ENCODE measurements at regions not wholly inside any gene's neighbourhood (a gene's known extent, or its start where the extent isn't known, plus 50 kb on each side); places are given as distances from the start of the nearest gene placed in this dataset.

DNA sequence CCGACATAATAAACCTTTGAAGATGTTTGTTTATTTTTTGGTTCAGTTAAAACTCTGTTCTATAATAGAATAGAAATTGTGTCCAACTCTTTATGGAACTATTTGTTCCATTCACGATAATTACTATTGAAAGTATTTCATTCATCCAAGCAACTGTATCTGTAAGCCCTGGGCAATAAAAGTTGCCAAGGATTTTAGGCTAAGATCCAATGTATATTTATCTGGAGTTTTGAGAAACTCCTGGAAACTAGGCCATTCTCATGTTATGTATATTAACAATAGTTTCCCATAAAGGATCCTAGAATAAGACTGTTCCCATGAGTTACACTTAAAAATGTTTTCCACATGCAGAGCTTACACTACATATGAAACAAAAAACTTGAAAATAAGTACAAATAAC lies 261.6 kb downstream of the SLITRK6 start:
- H2AFZ ChIP-seq, result no peak overlapping the region
- H3K4me3 ChIP-seq, result no peak overlapping the region
- no peaks in the 10 kb centered on the region for H3K79me2 ChIP-seq (ENCODE audit: insufficient read depth)
- H3F3A ChIP-seq (ENCODE audit: insufficient read depth), result no peaks in the 10 kb centered on the region
- H3K27ac ChIP-seq, result no peak overlapping the region
- H3K4me1 ChIP-seq (ENCODE audit: insufficient read depth), result no peaks in the 10 kb centered on the region
- WGBS, 2 experiments (ENCODE audit: low coverage in 1 of 2, low lambda C conversion rate in 2 of 2, missing lambda C conversion rate in 2 of 2), result 26 to 47% methylated on average over 2 of the region's 2 CpGs
- no peaks in the 10 kb centered on the region for H3K9me3 ChIP-seq (ENCODE audit: low read depth)
- DNase-seq, result no peak
- H4K20me1 ChIP-seq (ENCODE audit: insufficient read depth), result no peaks in the 10 kb centered on the region
- H3K27me3 ChIP-seq (replicated peaks; ENCODE audit: insufficient read depth), result no peaks in the 10 kb centered on the region
- H3K9ac ChIP-seq, result no peak overlapping the region
- no peak overlapping the region for H3K4me2 ChIP-seq (ENCODE audit: unreplicated experiment)
- no peak for TF ChIP-seq EZH2phosphoT487 (IDR thresholded peaks at IDR 0.05; ENCODE audit: insufficient read depth, low read depth)
- no peak for TF ChIP-seq EZH2 (IDR thresholded peaks at IDR 0.05; ENCODE audit: insufficient read depth, poor library complexity, severe bottlenecking)
- in situ Hi-C loops (cut with MboI), result no loop called here
- H3K9me2 ChIP-seq (ENCODE audit: insufficient read depth), result no peaks in the 10 kb centered on the region
- H3K36me3 ChIP-seq (ENCODE audit: low read depth), result no peaks in the 10 kb centered on the region

DNA sequence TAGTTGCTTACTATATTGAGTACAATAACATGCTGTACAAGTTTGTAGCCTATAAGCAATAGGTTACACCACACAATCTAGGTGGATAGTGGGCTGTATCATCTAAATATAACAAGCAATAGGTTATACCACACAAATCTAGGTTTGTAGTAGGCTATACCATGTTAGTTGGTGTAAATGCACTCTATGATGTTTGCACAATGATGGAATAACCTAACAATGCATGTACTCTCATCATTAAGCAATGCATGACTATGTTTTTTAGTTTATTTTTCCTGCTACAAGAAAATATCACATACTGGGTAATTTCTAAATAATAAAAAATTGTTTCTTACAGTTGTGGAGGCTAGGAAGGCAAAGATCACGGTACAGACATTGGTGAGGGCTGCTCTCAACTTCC lies 262.5 kb downstream of the SLITRK6 start:
- H3K27ac ChIP-seq, result no peak overlapping the region
- WGBS, 2 experiments (ENCODE audit: low coverage in 1 of 2, low lambda C conversion rate in 2 of 2, missing lambda C conversion rate in 2 of 2), result 9 to 13% methylated on average over 1 of the region's 1 CpG
- H3K4me3 ChIP-seq, result no peak overlapping the region
- no peaks in the 10 kb centered on the region for H3F3A ChIP-seq (ENCODE audit: insufficient read depth)
- TF ChIP-seq EZH2 (IDR thresholded peaks at IDR 0.05; ENCODE audit: insufficient read depth, poor library complexity, severe bottlenecking) (no peak), EZH2phosphoT487 (IDR thresholded peaks at IDR 0.05; ENCODE audit: insufficient read depth, low read depth) (no peak)
- no peaks in the 10 kb centered on the region for H3K4me1 ChIP-seq (ENCODE audit: insufficient read depth)
- in situ Hi-C loops (cut with MboI), result no loop called here
- no peaks in the 10 kb centered on the region for H3K27me3 ChIP-seq (replicated peaks; ENCODE audit: insufficient read depth)
- H3K9me2 ChIP-seq (ENCODE audit: insufficient read depth), result no peaks in the 10 kb centered on the region
- no peaks in the 10 kb centered on the region for H4K20me1 ChIP-seq (ENCODE audit: insufficient read depth)
- H3K36me3 ChIP-seq (ENCODE audit: low read depth), result no peaks in the 10 kb centered on the region
- no peak overlapping the region for H3K9ac ChIP-seq
- no peak overlapping the region for H2AFZ ChIP-seq
- H3K4me2 ChIP-seq (ENCODE audit: unreplicated experiment), result no peak overlapping the region
- DNase-seq, result no peak
- no peaks in the 10 kb centered on the region for H3K79me2 ChIP-seq (ENCODE audit: insufficient read depth)
- no peaks in the 10 kb centered on the region for H3K9me3 ChIP-seq (ENCODE audit: low read depth)

DNA sequence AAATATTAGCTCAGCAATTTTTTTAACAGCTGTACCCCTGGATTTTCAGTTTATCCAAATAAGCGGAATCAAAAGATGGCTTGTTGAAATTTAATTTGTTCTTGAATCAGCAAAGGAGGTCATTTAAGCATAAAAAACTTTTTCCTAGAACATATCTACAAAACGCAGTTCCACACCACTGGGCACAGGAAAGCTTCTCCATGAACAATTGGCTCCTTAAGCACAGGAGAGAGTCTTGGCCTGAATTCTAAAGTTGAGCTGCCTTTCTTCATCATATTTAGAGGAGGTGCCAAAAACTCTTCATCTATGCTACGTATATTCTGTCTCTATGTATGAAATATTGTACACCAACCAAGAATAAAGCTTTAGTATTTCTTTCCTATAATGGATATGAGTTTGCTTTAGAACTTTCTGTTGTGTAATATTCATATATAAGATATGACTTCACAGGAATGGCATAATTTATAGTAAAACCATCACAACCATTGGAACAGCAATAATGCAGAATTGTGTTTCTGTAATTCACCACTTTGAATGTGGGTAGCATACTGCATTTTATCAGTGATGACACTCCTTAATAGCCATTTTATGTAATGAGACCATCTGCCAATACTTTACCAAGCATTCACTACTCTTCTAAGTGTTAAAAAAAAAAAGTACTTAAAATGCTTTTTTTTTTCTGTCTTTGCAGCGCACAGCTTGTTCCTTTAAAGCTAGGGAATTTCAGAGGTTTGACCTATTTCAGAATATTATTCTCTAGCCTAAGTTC lies 263.7 kb downstream of the SLITRK6 start:
- Histone ChIP-seq H3F3A (ENCODE audit: insufficient read depth) (no peaks in the 10 kb centered on the region), H3K4me1 (ENCODE audit: insufficient read depth) (no peaks in the 10 kb centered on the region), H3K9me2 (ENCODE audit: insufficient read depth) (no peaks in the 10 kb centered on the region), H3K27me3 (replicated peaks; ENCODE audit: insufficient read depth) (no peaks in the 10 kb centered on the region), H3K27ac (no peak overlapping the region), H3K9me3 (ENCODE audit: low read depth) (no peaks in the 10 kb centered on the region), H3K9ac (no peak overlapping the region), H3K79me2 (ENCODE audit: insufficient read depth) (no peaks in the 10 kb centered on the region), H3K4me3 (no peak overlapping the region), H4K20me1 (ENCODE audit: insufficient read depth) (no peaks in the 10 kb centered on the region), H3K36me3 (ENCODE audit: low read depth) (no peaks in the 10 kb centered on the region), H2AFZ (no peak overlapping the region), H3K4me2 (ENCODE audit: unreplicated experiment) (no peak overlapping the region)
- WGBS, 2 experiments (ENCODE audit: low coverage in 1 of 2, low lambda C conversion rate in 2 of 2, missing lambda C conversion rate in 2 of 2), result 26 to 35% methylated on average over 4 of the region's 4 CpGs
- in situ Hi-C loops (cut with MboI), result no loop called here
- no peak for DNase-seq
- no peak for TF ChIP-seq EZH2 (IDR thresholded peaks at IDR 0.05; ENCODE audit: insufficient read depth, poor library complexity, severe bottlenecking)
- no peak for TF ChIP-seq EZH2phosphoT487 (IDR thresholded peaks at IDR 0.05; ENCODE audit: insufficient read depth, low read depth)

DNA sequence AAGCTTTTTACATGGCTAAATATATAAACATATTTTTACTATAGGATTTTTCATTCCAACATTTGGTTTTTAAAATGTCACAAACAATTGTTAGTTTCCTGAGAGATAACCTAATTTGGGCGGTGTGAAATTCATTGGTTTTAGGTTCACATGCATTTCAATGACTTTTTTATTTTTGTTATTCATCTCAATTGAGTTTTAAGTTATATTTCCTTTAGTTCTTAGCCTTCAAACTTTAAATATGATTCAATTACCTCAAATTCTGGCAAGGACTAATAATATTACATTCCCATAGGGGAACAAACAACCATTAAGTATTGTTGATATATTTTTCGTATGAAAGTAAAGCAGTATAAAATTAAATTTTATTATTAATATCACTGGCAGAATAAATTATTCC lies 265.3 kb downstream of the SLITRK6 start:
- Histone ChIP-seq H3K79me2 (ENCODE audit: insufficient read depth) (no peaks in the 10 kb centered on the region), H3K4me2 (ENCODE audit: unreplicated experiment) (no peak overlapping the region), H3K36me3 (ENCODE audit: low read depth) (no peaks in the 10 kb centered on the region), H3K9me2 (ENCODE audit: insufficient read depth) (no peaks in the 10 kb centered on the region), H3K27me3 (replicated peaks; ENCODE audit: insufficient read depth) (no peaks in the 10 kb centered on the region), H3K4me1 (ENCODE audit: insufficient read depth) (no peaks in the 10 kb centered on the region), H2AFZ (no peak overlapping the region), H3K4me3 (no peak overlapping the region), H4K20me1 (ENCODE audit: insufficient read depth) (no peaks in the 10 kb centered on the region), H3K9ac (no peak overlapping the region), H3F3A (ENCODE audit: insufficient read depth) (no peaks in the 10 kb centered on the region), H3K9me3 (ENCODE audit: low read depth) (no peaks in the 10 kb centered on the region), H3K27ac (no peak overlapping the region)
- TF ChIP-seq EZH2phosphoT487 (IDR thresholded peaks at IDR 0.05; ENCODE audit: insufficient read depth, low read depth) (no peak), EZH2 (IDR thresholded peaks at IDR 0.05; ENCODE audit: insufficient read depth, poor library complexity, severe bottlenecking) (no peak)
- WGBS, 2 experiments (ENCODE audit: low coverage in 1 of 2, low lambda C conversion rate in 2 of 2, missing lambda C conversion rate in 2 of 2), result 15 to 23% methylated on average over 2 of the region's 2 CpGs
- in situ Hi-C loops (cut with MboI), result no loop called here
- no peak for DNase-seq
